ENCODE measurements at regions not wholly inside any gene's neighbourhood (a gene's known extent, or its start where the extent isn't known, plus 50 kb on each side); places are given as distances from the start of the nearest gene placed in this dataset.

- no peaks in the 10 kb centered on the region for H3K4me1 ChIP-seq
- DNase-seq = no peak
- H3K9me3 ChIP-seq = no peaks in the 10 kb centered on the region
- TF ChIP-seq POLR2A (IDR thresholded peaks at IDR 0.05) (no peak), CTCF (IDR thresholded peaks at IDR 0.05) (no peak)
- no peaks in the 10 kb centered on the region for H3K27me3 ChIP-seq
- H3K4me3 ChIP-seq = no peak overlapping the region
- H3K27ac ChIP-seq = no peak overlapping the region
- H3K36me3 ChIP-seq = no peaks in the 10 kb centered on the region
Measured at GRCh38 chr12:24584032-24584675, 364.7 kb downstream of the BCAT1 start.

- no peaks in the 10 kb centered on the region for H3K36me3 ChIP-seq
- H3K4me3 ChIP-seq = no peak overlapping the region
- TF ChIP-seq CTCF (IDR thresholded peaks at IDR 0.05) (no peak), POLR2A (IDR thresholded peaks at IDR 0.05) (no peak)
- no peaks in the 10 kb centered on the region for H3K9me3 ChIP-seq
- no peak overlapping the region for H3K27ac ChIP-seq
- H3K4me1 ChIP-seq = no peaks in the 10 kb centered on the region
- DNase-seq = no peak
- H3K27me3 ChIP-seq = no peaks in the 10 kb centered on the region
Measured at GRCh38 chr12:24582954-24583601, 365.8 kb downstream of the BCAT1 start.

- no peak for TF ChIP-seq CTCF (IDR thresholded peaks at IDR 0.05)
- TF ChIP-seq POLR2A (IDR thresholded peaks at IDR 0.05) = no peak
Measured at GRCh38 chr12:24574538-24574937, 374.4 kb downstream of the BCAT1 start.

GRCh38 chr12:24573621-24574020, 375.3 kb downstream of the BCAT1 start:
- no peak overlapping the region for H3K4me3 ChIP-seq
- no peaks in the 10 kb centered on the region for H3K36me3 ChIP-seq
- no peaks in the 10 kb centered on the region for H3K27me3 ChIP-seq
- DNase-seq = no peak
- no peaks in the 10 kb centered on the region for H3K9me3 ChIP-seq
- H3K4me1 ChIP-seq = no peaks in the 10 kb centered on the region
- H3K27ac ChIP-seq = no peak overlapping the region
- TF ChIP-seq CTCF (IDR thresholded peaks at IDR 0.05) (no peak), POLR2A (IDR thresholded peaks at IDR 0.05) (no peak)

More at GRCh38 chr12:24574538-24574937, 374.4 kb downstream of the BCAT1 start:
- no peak overlapping the region for H3K4me3 ChIP-seq
- H3K27me3 ChIP-seq = no peaks in the 10 kb centered on the region
- H3K27ac ChIP-seq = no peak overlapping the region
- H3K4me1 ChIP-seq = no peaks in the 10 kb centered on the region
- H3K9me3 ChIP-seq = no peaks in the 10 kb centered on the region
- DNase-seq = no peak
- no peaks in the 10 kb centered on the region for H3K36me3 ChIP-seq

- Histone ChIP-seq H3K9me3 (no peaks in the 10 kb centered on the region), H3K36me3 (no peaks in the 10 kb centered on the region), H3K4me1 (peaks cover 0 to 5% (median 0%) of the 10 kb centered on the region in 4 donors), H3K27ac (no peak overlapping the region), H3K27me3 (no peaks in the 10 kb centered on the region), H3K4me3 (no peak overlapping the region)
- no peak for DNase-seq
- TF ChIP-seq POLR2A (IDR thresholded peaks at IDR 0.05) = no peak
- no peak for TF ChIP-seq CTCF (IDR thresholded peaks at IDR 0.05)
Measured at GRCh38 chr12:24565300-24565699, 383.6 kb downstream of the BCAT1 start.
